ENCODE measurements at regions not wholly inside any gene's neighbourhood (a gene's known extent, or its start where the extent isn't known, plus 50 kb on each side); places are given as distances from the start of the nearest gene placed in this dataset.
A peak's percentile ranks its signal among the peaks of the same experiment; 100 is the strongest.
"Not testable (repeated sequence)": the region's sequence is repeated elsewhere in the genome, so short reads cannot be mapped to it uniquely, and the experiment has no call there.

DNA sequence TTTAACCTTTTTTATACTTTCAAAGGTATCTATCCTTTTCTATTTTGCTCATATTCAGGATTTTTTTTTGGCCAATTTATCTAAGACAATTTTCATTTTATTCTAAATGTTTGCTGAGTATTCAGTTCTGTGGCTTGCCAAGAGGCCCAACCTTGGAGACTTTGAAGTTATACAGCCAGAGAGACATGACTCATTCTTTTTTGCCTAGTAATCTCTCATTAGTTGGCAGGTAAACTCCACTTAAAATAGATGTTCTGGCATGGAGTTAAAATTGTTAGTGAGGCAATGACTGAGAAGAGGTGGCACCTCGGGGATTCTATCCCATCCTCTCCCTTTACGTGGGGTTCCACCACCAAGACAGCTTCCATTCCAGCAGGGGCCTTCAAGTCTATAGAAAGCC, 213.8 kb downstream of the KCTD12 start:
- Histone ChIP-seq H3K36me3 (no peaks in the 10 kb centered on the region), H3K9me3 (no peaks in the 10 kb centered on the region), H3K4me3 (no peak overlapping the region), H3K27me3 (no peaks in the 10 kb centered on the region), H3K27ac (no peak overlapping the region), H3K4me1 (no peaks in the 10 kb centered on the region)
- TF ChIP-seq, protein P1, sequence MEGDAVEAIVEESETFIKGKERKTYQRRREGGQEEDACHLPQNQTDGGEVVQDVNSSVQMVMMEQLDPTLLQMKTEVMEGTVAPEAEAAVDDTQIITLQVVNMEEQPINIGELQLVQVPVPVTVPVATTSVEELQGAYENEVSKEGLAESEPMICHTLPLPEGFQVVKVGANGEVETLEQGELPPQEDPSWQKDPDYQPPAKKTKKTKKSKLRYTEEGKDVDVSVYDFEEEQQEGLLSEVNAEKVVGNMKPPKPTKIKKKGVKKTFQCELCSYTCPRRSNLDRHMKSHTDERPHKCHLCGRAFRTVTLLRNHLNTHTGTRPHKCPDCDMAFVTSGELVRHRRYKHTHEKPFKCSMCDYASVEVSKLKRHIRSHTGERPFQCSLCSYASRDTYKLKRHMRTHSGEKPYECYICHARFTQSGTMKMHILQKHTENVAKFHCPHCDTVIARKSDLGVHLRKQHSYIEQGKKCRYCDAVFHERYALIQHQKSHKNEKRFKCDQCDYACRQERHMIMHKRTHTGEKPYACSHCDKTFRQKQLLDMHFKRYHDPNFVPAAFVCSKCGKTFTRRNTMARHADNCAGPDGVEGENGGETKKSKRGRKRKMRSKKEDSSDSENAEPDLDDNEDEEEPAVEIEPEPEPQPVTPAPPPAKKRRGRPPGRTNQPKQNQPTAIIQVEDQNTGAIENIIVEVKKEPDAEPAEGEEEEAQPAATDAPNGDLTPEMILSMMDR (IDR thresholded peaks at IDR 0.05) = no peak
- intact Hi-C loops (cut with DNase I) = no loop called here
- ATAC-seq (peak; percentile 23), DNase-seq (no peak)

DNA sequence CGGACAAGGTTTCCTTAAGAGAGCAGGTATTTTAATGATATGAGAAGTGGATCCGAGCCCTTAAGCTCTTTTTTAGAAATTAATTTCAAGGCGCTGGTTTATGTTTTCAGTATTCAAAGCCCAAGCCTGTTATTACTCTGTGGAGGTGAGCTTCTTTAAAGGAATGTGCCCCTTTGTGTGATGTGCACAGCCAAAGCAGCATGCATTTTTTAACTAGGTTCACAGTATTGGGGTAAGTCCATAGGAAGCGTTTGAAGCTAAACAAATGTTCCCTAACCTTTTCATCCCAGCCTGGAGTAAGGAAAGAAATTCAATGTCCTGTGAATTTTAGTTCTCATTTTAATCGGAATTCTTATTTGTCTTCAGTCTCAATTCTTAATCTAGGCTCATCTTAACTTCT, 217.5 kb downstream of the KCTD12 start:
- ATAC-seq (no peak), DNase-seq (no peak)
- Histone ChIP-seq H3K27me3 (no peaks in the 10 kb centered on the region), H3K27ac (no peak overlapping the region), H3K4me3 (no peak overlapping the region), H3K36me3 (no peaks in the 10 kb centered on the region), H3K9me3 (no peaks in the 10 kb centered on the region), H3K4me1 (peaks cover 8% of the 10 kb centered on the region)
- TF ChIP-seq, protein P1 (IDR thresholded peaks at IDR 0.05) = no peak
- intact Hi-C loops (cut with DNase I) = loop anchor here (10.0 kb wide), 1 partner anchor 216 kb away; the partner anchor contains the start of gene KCTD12

DNA sequence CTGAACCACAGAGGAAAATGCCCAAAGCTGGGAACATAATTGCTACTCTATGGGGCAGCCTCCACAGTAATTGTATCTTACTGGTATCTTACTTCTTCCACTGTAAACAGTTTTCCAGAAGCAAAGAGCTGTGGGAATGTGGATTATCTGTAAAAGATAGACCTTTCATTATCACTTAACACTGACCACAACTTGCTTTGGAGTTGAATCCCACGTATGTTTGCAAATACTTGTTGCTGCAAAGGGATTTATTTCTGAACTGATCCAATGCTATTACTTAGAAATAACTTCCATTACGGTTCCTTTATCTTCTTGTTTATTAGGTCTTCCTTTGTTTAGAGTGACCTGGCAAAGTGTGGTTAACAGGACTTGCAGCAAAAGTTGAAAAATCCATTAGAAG, 218.1 kb downstream of the KCTD12 start:
- TF ChIP-seq, protein P1 (IDR thresholded peaks at IDR 0.05) = no peak
- no peaks in the 10 kb centered on the region for H3K36me3 ChIP-seq
- H3K4me1 ChIP-seq = peaks cover 9% of the 10 kb centered on the region
- intact Hi-C loops (cut with DNase I) = loop anchor here (10.0 kb wide), 1 partner anchor 217 kb away; the partner anchor contains the start of gene KCTD12
- H3K9me3 ChIP-seq = no peaks in the 10 kb centered on the region
- H3K27me3 ChIP-seq = no peaks in the 10 kb centered on the region
- no peak for ATAC-seq
- no peak overlapping the region for H3K27ac ChIP-seq
- no peak for DNase-seq
- H3K4me3 ChIP-seq = no peak overlapping the region

DNA sequence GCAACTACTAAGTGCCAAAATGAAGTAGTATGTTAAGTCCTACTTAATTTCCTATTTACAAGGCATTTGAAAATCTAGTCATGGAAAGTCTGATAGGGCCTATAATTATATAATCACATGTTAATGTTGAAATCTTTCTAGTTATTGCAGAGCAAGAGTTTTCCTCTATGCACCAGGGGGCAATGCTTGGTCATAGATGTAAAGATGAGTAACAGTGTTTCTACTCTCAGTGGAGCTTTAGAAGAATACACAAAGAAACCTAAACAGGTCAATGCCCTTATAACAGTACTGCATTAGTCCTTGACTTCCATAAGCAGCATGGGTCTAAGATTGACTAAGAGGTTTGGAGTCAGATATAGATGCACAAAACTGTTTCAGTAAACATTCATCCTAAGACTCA, 218.7 kb downstream of the KCTD12 start:
- Histone ChIP-seq H3K27me3 (no peaks in the 10 kb centered on the region), H3K36me3 (no peaks in the 10 kb centered on the region), H3K27ac (no peak overlapping the region), H3K4me1 (peaks cover 9% of the 10 kb centered on the region), H3K4me3 (no peak overlapping the region), H3K9me3 (no peaks in the 10 kb centered on the region)
- ATAC-seq (peak; percentile 57), DNase-seq (no peak)
- intact Hi-C loops (cut with DNase I) = loop anchor here (10.0 kb wide), 1 partner anchor 217 kb away; the partner anchor contains the start of gene KCTD12
- TF ChIP-seq, protein P1 (IDR thresholded peaks at IDR 0.05) = peak; percentile 37

DNA sequence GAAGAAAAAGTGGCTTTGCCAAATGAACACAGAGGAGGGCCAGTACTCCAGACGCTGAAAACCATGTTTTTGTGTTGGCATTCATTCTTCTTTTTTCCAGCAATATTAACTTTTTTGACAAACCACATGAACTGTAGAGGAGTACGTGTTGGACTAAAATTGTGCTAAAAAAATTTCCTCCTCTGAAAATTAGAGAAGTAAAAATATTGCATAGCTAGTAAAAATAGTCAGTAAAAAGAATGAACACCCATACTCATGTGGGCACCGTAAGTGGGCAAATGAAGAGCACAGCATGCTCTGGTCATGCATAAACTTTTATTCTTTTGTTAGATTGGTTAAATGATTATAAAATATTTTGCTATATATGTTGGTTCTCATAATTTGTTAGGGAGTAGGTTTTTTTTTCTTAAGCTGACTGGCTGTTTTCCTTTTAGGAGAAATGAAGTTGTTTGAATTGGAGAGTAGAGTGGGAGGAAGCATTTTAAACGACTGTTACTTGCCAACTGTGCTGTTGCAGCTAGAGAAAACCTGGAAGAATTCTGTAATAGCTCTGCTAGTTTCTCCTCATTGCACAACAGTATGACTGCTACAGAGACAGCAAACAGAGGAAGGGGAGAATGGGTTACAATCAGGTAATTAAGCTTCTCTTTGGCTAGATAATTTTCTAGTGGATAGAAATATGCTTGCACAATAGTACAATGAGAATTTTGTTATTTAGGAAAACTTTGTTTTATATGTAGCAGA, 222.4 kb downstream of the KCTD12 start:
- peaks cover 9% of the 10 kb centered on the region for H3K4me1 ChIP-seq
- no peaks in the 10 kb centered on the region for H3K9me3 ChIP-seq
- H3K27ac ChIP-seq = no peak overlapping the region
- no peaks in the 10 kb centered on the region for H3K36me3 ChIP-seq
- H3K27me3 ChIP-seq = no peaks in the 10 kb centered on the region
- TF ChIP-seq, protein P1 (IDR thresholded peaks at IDR 0.05) = no peak
- ATAC-seq (peak; percentile 56), DNase-seq (no peak)
- intact Hi-C loops (cut with DNase I) = loop anchor here (10.0 kb wide), 1 partner anchor 221 kb away; the partner anchor contains the start of gene KCTD12
- H3K4me3 ChIP-seq = no peak overlapping the region

DNA sequence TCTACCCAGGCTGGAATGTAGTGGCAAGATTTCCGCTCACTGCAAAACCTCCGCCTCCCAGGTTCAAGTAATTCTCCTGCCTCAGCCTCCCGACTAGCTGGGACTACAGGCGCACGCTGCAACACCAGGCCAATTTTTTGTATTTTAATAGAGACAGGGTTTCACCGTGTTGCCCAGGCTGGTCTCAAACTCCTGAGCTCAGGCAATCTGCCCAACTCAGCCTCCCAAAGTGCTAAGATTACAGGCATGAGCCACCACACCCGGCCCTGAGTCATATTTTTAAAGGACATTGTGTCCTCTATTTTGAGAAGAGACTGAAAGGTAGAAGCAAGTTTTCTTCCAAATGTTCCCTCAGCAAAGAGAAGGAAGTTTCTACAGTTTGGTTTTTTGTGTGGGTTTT, 227.1 kb downstream of the KCTD12 start:
- DNase-seq; H3K27ac ChIP-seq; H3K27me3 ChIP-seq; ATAC-seq; H3K4me3 ChIP-seq; H3K9me3 ChIP-seq; H3K36me3 ChIP-seq; intact Hi-C loops (cut with DNase I): not testable (repeated sequence)
- H3K4me1 ChIP-seq = peaks cover 11% of the 10 kb centered on the region
